HepG2 (cell line): ENCODE measurements at regions not wholly inside any gene's neighbourhood (a gene's known extent, or its start where the extent isn't known, plus 50 kb on each side); places are given as distances from the start of the nearest gene placed in this dataset.

Source experiments
- ATAC-seq: fragments of 200-7000 bp; cut with Tn5 transposase; 3 replicates; pipeline ENCODE4 v1.9.1; 2020; ENCODE audit warnings: mild to moderate bottlenecking, moderate library complexity
- BruUV-seq: library from RNA; stranded (reverse); fragments of 400-500 nt; replicated peaks from 2 replicates; lab custom pipeline; 2021; lab: Mats Ljungman, UMichigan
- CTCF ChIA-PET: fragments of 300-600 bp; formaldehyde crosslinking; extraction: SDS; loops from one replicate; lab custom pipeline; 2021; ENCODE audit warnings: low total read pairs, inconsistent platforms, low intra/inter-chr PET ratio; lab: Yijun Ruan, JAX
- POLR2A ChIA-PET: fragments of 350-600 bp; sonication (Branson Sonifier 250); formaldehyde crosslinking; loops from one replicate; lab custom pipeline; 2020; ENCODE audit warnings: antibody characterized with exemption, inconsistent platforms; lab: Yijun Ruan, JAX
- DNase-seq: peaks from one replicate; pipeline ENCODE4 v3.0.0-alpha.2; 2015; ENCODE audit warnings: low spot score
- FAIRE-seq: peaks from 3 replicates; lab custom pipeline; 2011; peaks lifted over from hg19 to GRCh38; lab: Jason Lieb, UNC
- H2AFZ ChIP-seq: one replicate; pipeline ENCODE4 v1.6.1; 2011; ENCODE audit warnings: low read length, inconsistent platforms
- H3K27ac ChIP-seq: fragments of 300-600 bp; 3 replicates; pipeline ENCODE4 v1.8.0; 2011; ENCODE audit warnings: mixed run types, mild to moderate bottlenecking, mixed read lengths, low read length, inconsistent platforms; ENCODE audit not compliant: insufficient read depth; ENCODE audit errors: extremely low read length
- H3K27me3 ChIP-seq, 2 experiments: fragments of 200-600 bp in 1 of 2; 2 replicates in 1 of 2; 3 replicates in 1 of 2; pipeline versions ENCODE4 v1.6.0 to v1.8.0; 2011; ENCODE audit warnings: low read length in 2 of 2, mild to moderate bottlenecking in 2 of 2, moderate library complexity in 2 of 2, inconsistent platforms in 1 of 2; ENCODE audit not compliant: insufficient read depth in 2 of 2, control insufficient read depth in 1 of 2
- H3K36me3 ChIP-seq, 2 experiments: fragments of 200-600 bp in 1 of 2; replicated peaks in 1 of 2; 2 replicates in 1 of 2; 3 replicates in 1 of 2; pipeline versions ENCODE4 v1.5.1 to v1.8.0; 2011; ENCODE audit warnings: low read length in 2 of 2, inconsistent platforms in 1 of 2; ENCODE audit not compliant: insufficient read depth in 2 of 2, control insufficient read depth in 1 of 2
- H3K4me1 ChIP-seq: 2 replicates; pipeline ENCODE4 v1.5.1; 2012; ENCODE audit warnings: low read length, inconsistent platforms; ENCODE audit not compliant: insufficient read depth
- H3K4me2 ChIP-seq: 2 replicates; pipeline ENCODE4 v1.6.0; 2011; ENCODE audit warnings: low read depth, low read length, inconsistent platforms
- H3K4me3 ChIP-seq, 3 experiments: fragments of 200-600 bp in 1 of 3; sonication (generic), shearing (Covaris generic) in 1 of 3; replicated peaks in 1 of 3; 2 replicates each; pipeline ENCODE4 v1.5.1; 2011 to 2016; ENCODE audit warnings: low read length in 3 of 3, inconsistent platforms in 2 of 3, low read depth in 2 of 3, mild to moderate bottlenecking in 2 of 3, control low read depth in 1 of 3, mixed read lengths in 1 of 3; ENCODE audit not compliant: insufficient read depth in 1 of 3
- H3K79me2 ChIP-seq: one replicate; pipeline ENCODE4 v1.6.1; 2011; ENCODE audit warnings: low read length, inconsistent platforms; ENCODE audit not compliant: insufficient read depth
- H3K9ac ChIP-seq: 2 replicates; pipeline ENCODE4 v1.6.0; 2011; ENCODE audit warnings: mild to moderate bottlenecking, low read depth, low read length, inconsistent platforms; ENCODE audit not compliant: insufficient read depth
- H3K9me3 ChIP-seq: 2 replicates; pipeline ENCODE4 v1.5.1; 2012; ENCODE audit warnings: mild to moderate bottlenecking, low read length
- H4K20me1 ChIP-seq: 2 replicates; pipeline ENCODE4 v1.6.0; 2011; ENCODE audit warnings: inconsistent platforms, mild to moderate bottlenecking, low read length, moderate library complexity; ENCODE audit not compliant: insufficient read depth
- NBN ChIP-seq: fragments of 450-650 bp; conservative IDR thresholded peaks from 2 replicates; pipeline ENCODE4 v1.6.1; 2017
- PTBP1 ChIP-seq: fragments of 200-400 bp; formaldehyde crosslinking; IDR thresholded peaks from 2 replicates; pipeline ENCODE4 v1.6.1; 2018; ENCODE audit warnings: low read length, low read depth; ENCODE audit not compliant: poor library complexity, severe bottlenecking
- ZNF3 ChIP-seq: IDR thresholded peaks from 2 replicates; pipeline ENCODE4 v1.7.0; 2017; ENCODE audit warnings: inconsistent platforms
- WGBS: methylation state at CpG from one replicate; pipeline ENCODE4 v1.1.6; 2017; ENCODE audit warnings: low lambda C conversion rate; 5-methylcytosine and 5-hydroxymethylcytosine counted together
- in situ Hi-C: cut with HindIII; loops from 2 replicates; pipeline ENCODE4 v1.10.0; 2017; ENCODE audit warnings: low pct_unique_long_range_greater_than_20kb; ENCODE audit not compliant: extremely low pct_ligation_motif_present
- intact Hi-C: fragments of 100-400 bp; cut with micrococcal nuclease; formaldehyde crosslinking; loops from one replicate; pipeline ENCODE4 v1.10.0; 2022; ENCODE audit not compliant: unreplicated experiment
- TF ChIP-seq, protein P1 (sequence below): sonication (generic); formaldehyde crosslinking; IDR thresholded peaks from 2 replicates; pipeline ENCODE4 v1.8.0; 2022; ENCODE audit warnings: missing genetic modification reagents, mild to moderate bottlenecking, moderate library complexity, borderline replicate concordance
- TF ChIP-seq, protein P2 (sequence below): sonication (generic); formaldehyde crosslinking; IDR thresholded peaks from 2 replicates; pipeline ENCODE4 v1.4.0; 2020; ENCODE audit warnings: missing genetic modification reagents

DNA sequence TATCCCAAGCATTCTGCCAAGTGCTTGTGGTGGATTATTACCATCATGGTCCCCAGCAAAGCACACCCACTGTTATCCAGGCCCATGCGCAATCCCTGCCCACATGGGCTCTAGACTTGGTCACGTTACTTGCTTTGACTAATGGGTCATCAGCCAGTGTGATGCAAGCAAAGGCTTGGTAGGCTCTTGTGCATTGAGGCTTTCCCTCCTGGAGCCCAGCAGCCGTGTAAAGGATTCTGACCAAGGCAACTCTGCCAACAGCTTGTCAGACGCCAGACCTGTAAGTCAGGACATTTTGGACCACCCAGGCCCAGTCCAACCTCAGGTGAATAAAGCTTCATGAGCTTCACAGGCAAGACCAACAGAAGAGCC lies 93.9 kb downstream of the ABHD5 start:
- TF ChIP-seq PTBP1 (no peak), NBN (no peak), ZNF3 (CRISPR knock-in tag) (no peak)
- TF ChIP-seq, protein P1, sequence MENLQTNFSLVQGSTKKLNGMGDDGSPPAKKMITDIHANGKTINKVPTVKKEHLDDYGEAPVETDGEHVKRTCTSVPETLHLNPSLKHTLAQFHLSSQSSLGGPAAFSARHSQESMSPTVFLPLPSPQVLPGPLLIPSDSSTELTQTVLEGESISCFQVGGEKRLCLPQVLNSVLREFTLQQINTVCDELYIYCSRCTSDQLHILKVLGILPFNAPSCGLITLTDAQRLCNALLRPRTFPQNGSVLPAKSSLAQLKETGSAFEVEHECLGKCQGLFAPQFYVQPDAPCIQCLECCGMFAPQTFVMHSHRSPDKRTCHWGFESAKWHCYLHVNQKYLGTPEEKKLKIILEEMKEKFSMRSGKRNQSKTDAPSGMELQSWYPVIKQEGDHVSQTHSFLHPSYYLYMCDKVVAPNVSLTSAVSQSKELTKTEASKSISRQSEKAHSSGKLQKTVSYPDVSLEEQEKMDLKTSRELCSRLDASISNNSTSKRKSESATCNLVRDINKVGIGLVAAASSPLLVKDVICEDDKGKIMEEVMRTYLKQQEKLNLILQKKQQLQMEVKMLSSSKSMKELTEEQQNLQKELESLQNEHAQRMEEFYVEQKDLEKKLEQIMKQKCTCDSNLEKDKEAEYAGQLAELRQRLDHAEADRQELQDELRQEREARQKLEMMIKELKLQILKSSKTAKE (CRISPR knock-in tag), result no peak
- TF ChIP-seq, protein P2, sequence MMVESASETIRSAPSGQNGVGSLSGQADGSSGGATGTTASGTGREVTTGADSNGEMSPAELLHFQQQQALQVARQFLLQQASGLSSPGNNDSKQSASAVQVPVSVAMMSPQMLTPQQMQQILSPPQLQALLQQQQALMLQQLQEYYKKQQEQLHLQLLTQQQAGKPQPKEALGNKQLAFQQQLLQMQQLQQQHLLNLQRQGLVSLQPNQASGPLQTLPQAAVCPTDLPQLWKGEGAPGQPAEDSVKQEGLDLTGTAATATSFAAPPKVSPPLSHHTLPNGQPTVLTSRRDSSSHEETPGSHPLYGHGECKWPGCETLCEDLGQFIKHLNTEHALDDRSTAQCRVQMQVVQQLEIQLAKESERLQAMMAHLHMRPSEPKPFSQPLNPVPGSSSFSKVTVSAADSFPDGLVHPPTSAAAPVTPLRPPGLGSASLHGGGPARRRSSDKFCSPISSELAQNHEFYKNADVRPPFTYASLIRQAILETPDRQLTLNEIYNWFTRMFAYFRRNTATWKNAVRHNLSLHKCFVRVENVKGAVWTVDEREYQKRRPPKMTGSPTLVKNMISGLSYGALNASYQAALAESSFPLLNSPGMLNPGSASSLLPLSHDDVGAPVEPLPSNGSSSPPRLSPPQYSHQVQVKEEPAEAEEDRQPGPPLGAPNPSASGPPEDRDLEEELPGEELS (CRISPR knock-in tag), result no peak
- TF ChIP-seq, all 625 proteins: peak for 0
- FAIRE-seq (no peak), DNase-seq (no peak), ATAC-seq (no peak)
- H3K4me2 ChIP-seq, result no peak overlapping the region
- ChIA-PET CTCF (no interaction called here), POLR2A (no interaction called here)
- no peaks in the 10 kb centered on the region for H4K20me1 ChIP-seq
- 46% methylated on average over 3 of the region's 4 CpGs for WGBS
- no peak overlapping the region for H3K27ac ChIP-seq
- intact Hi-C loops, result no loop called here
- in situ Hi-C loops, result no loop called here
- peaks cover 0 to 15% of the 10 kb centered on the region in 2 experiments; a peak in 1 of 5 replicates for H3K27me3 ChIP-seq
- no peaks in the 10 kb centered on the region for H3K4me1 ChIP-seq
- no peak overlapping the region for H3K4me3 ChIP-seq
- H3K79me2 ChIP-seq, result no peaks in the 10 kb centered on the region
- H2AFZ ChIP-seq, result no peak overlapping the region
- H3K9ac ChIP-seq, result no peak overlapping the region
- H3K9me3 ChIP-seq, result no peaks in the 10 kb centered on the region
- no TSS peak for BruUV-seq
- no peaks in the 10 kb centered on the region for H3K36me3 ChIP-seq
